ENCODE measurements at regions not wholly inside any gene's neighbourhood (a gene's known extent, or its start where the extent isn't known, plus 50 kb on each side); places are given as distances from the start of the nearest gene placed in this dataset.

- no peak for DNase-seq
Observed at GRCh38 chr6:43981363-43981990, 145.8 kb downstream of the MRPL14 start.

- no peak for DNase-seq
Observed at GRCh38 chr6:43980004-43980795, 147.1 kb downstream of the MRPL14 start.

GRCh38 chr6:43979525-43979924 is 147.7 kb downstream of the MRPL14 start:
- DNase-seq = no peak

GRCh38 chr6:43978473-43979346 is 148.5 kb downstream of the MRPL14 start:
- no peak for DNase-seq

- no peak for DNase-seq
Observed at GRCh38 chr6:43977404-43978111, 149.7 kb downstream of the MRPL14 start.

- no peak for DNase-seq
Observed at GRCh38 chr6:43976706-43977403, 150.4 kb downstream of the MRPL14 start.

- DNase-seq = no peak
Observed at GRCh38 chr6:43974643-43975230, 152.5 kb downstream of the MRPL14 start.

GRCh38 chr6:43973357-43973756 is 153.9 kb downstream of the MRPL14 start:
- no peak for DNase-seq

- no peak for DNase-seq
Observed at GRCh38 chr6:43972913-43973300, 154.3 kb downstream of the MRPL14 start.

- DNase-seq = no peak
Observed at GRCh38 chr6:43972179-43972912, 154.9 kb downstream of the MRPL14 start.

- no peak for DNase-seq
Observed at GRCh38 chr6:43971776-43972126, 155.5 kb downstream of the MRPL14 start.

- DNase-seq = peak; percentile 13
Observed at GRCh38 chr6:43970913-43971775, 156.1 kb downstream of the MRPL14 start.

- DNase-seq = no peak
Observed at GRCh38 chr6:43970068-43970912, 157.0 kb downstream of the MRPL14 start.

GRCh38 chr6:43969158-43969981 is 157.9 kb downstream of the MRPL14 start:
- no peak for DNase-seq

- DNase-seq = no peak
Observed at GRCh38 chr6:43968110-43968965, 158.9 kb downstream of the MRPL14 start.

- DNase-seq = no peak
Observed at GRCh38 chr6:43967719-43968091, 159.5 kb downstream of the MRPL14 start.

Measured in DMS153 (cell line).